ENCODE measurements at regions not wholly inside any gene's neighbourhood (a gene's known extent, or its start where the extent isn't known, plus 50 kb on each side); places are given as distances from the start of the nearest gene placed in this dataset.
A peak's percentile ranks its signal among the peaks of the same experiment; 100 is the strongest.

DNA sequence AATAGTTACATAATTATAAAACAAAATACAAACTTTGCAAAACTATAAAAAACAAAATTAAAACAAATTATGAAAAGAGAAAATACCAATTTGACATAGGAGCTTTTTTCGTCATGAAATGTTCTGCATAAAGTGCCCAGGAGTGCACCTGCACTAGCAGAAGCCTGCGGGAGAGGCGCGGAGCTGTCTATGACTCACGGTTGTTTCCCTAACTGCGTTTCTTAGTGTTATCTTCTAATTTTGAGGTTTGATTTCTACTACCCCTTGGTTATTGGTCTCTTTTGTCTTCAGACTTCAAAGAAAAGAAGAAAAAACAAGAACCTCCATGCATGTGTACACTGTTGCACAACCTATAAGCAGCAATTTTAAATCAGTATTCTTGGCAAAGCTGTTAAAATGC, 740.9 kb upstream of the LRRC4C start:
- TF ChIP-seq CTCF (conservative IDR thresholded peaks at IDR 0.05; ENCODE audit: low read depth, low read length) = no peak
- DNase-seq (ENCODE audit: low read depth) = no peak
- H3K4me3 ChIP-seq (ENCODE audit: low read depth, low read length) = no peak overlapping the region

DNA sequence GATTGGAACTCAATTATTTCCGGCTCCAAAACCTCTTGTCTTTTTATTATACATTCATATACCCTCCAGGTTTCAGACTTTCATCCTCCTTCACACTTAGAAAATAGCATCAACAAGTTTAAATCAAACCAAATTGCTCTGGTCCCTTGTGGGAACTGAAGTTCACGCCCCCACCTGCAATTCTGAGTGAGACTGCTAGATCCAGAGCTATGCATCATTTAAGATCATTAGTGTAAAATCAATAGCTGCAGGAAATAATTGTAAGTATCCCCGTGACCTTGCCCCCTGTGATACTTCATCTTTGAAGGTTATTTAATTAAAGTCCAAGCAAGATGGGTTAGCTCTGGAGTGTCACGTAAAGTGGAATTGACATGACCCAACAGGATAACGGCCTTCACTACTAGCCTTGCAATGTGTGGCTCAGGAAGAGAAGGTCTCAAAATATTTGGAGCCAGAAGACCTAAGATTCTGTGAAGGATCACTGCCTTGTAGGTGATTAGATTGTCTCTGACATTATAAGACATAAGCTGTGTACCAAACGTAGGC, 742.2 kb upstream of the LRRC4C start:
- H3K4me3 ChIP-seq (ENCODE audit: low read depth, low read length) = no peak overlapping the region
- no peak for TF ChIP-seq CTCF (conservative IDR thresholded peaks at IDR 0.05; ENCODE audit: low read depth, low read length)
- no peak for DNase-seq (ENCODE audit: low read depth)

DNA sequence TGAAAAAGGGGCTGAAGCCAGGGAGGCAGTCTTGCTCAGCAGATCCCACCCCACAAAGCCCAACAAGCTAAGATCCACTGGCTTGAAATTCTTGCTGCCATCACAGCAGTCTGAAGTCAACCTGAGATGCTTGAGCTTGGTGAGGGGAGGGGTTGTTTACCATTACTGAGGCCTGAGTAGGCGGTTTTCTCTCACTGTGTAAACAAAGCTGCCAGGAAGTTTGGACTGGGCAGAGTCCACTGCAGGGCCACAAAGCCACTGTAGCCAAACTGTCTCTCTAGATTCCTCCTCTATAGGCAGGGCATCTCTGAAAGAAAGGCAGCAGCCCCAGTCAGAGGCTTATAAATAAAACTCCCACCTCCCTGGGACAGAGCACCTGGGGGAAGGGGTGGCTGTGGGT, 746.1 kb upstream of the LRRC4C start:
- DNase-seq (ENCODE audit: low read depth) = no peak
- no peak for TF ChIP-seq CTCF (conservative IDR thresholded peaks at IDR 0.05; ENCODE audit: low read depth, low read length)
- H3K4me3 ChIP-seq (ENCODE audit: low read depth, low read length) = no peak overlapping the region

- no peak overlapping the region for H3K4me3 ChIP-seq (ENCODE audit: low read depth, low read length)
- no peak for TF ChIP-seq CTCF (conservative IDR thresholded peaks at IDR 0.05; ENCODE audit: low read depth, low read length)
- no peak for DNase-seq (ENCODE audit: low read depth)
Observed at GRCh38 chr11:42225664-42226063, 766.2 kb upstream of the LRRC4C start.

GRCh38 chr11:42232673-42233072, 773.2 kb upstream of the LRRC4C start:
- no peak for TF ChIP-seq CTCF (conservative IDR thresholded peaks at IDR 0.05; ENCODE audit: low read depth, low read length)
- no peak overlapping the region for H3K4me3 ChIP-seq (ENCODE audit: low read depth, low read length)
- DNase-seq (ENCODE audit: low read depth) = no peak

DNA sequence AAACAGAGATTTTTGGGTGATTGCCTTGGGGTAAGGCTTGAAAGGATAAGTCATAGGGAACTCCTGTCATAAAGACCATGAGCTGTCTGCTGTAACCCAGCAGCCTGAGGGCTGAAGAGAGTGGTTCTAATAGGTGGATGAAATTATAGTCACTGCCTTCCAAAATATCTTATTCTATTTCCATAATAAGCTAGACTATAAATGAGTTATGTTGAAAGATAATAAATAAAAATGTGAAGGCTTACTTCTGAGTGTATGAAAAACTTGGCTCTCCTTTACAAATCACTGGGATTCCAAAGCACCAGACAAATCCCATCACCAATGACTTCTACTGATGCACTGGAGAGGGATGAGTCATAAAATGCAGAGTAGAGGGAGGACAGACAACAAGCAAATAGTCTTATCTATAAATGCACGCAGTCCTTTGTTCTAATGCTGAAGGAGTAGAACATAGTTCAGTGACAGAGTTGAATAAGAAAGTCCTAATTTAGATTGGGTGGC, 775.0 kb upstream of the LRRC4C start:
- no peak overlapping the region for H3K4me3 ChIP-seq (ENCODE audit: low read depth, low read length)
- TF ChIP-seq CTCF (conservative IDR thresholded peaks at IDR 0.05; ENCODE audit: low read depth, low read length) = no peak
- DNase-seq (ENCODE audit: low read depth) = peak; percentile 4

- TF ChIP-seq CTCF (conservative IDR thresholded peaks at IDR 0.05; ENCODE audit: low read depth, low read length) = no peak
- DNase-seq (ENCODE audit: low read depth) = peak; percentile 8
- no peak overlapping the region for H3K4me3 ChIP-seq (ENCODE audit: low read depth, low read length)
Observed at GRCh38 chr11:42237701-42238235, 778.3 kb upstream of the LRRC4C start.
